Hematopoietic multipotent progenitor cell treated with erythropoietin and hydrocortisone succinate and interleukin-3 and kit ligand, for 17 days (in vitro differentiated cells): ENCODE measurements at regions not wholly inside any gene's neighbourhood (a gene's known extent, or its start where the extent isn't known, plus 50 kb on each side); places are given as distances from the start of the nearest gene placed in this dataset.
"Not testable (repeated sequence)": the region's sequence is repeated elsewhere in the genome, so short reads cannot be mapped to it uniquely, and the experiment has no call there.

Experiments used
- DNase-seq: peaks from one replicate; pipeline ENCODE4 v3.0.0-alpha.2; 2015; ENCODE audit warnings: low spot score

- DNase-seq, result no peak
Observed at GRCh38 chr2:5616019-5616418, 76.2 kb upstream of the SOX11 start.

DNA sequence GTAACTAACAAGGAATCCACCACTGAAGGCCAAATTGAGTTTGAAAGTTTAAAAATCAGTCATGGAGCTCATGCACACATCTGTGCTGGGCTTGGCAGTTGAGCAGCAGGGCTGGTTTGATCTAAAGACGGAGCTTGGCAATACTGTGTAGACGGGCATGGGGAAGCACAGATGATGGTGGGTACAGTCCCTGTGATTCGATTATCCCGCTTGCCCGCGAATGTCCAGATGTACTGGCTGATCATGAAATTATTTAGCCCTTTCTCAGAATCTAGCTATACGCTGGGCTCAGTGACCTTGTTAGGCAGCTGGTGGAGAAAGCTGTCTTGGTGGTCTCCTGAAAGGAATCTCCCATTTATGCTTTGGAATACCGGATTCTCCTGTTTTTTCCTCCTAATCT is 74.8 kb upstream of the SOX11 start:
- no peak for DNase-seq

- DNase-seq, result no peak
Observed at GRCh38 chr2:5617796-5618195, 74.4 kb upstream of the SOX11 start.

DNA sequence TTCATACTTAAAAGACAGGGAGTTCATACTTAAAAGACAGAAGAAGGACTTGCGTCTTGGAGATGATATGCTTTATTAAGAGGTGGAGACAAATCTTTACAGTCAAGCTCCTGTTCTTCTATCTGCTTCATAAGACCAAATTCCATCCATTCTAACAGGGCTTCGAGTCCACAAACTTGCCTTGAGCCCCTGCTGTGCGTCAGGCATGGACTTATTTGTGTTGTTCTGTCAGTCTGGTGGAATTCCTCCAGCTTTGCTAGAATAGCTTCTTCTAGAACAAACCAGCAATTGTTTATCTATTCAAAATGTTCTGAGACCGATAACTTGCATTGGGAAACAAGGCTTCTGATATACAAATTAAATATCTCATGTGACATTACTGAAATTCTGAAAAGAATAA is 73.9 kb upstream of the SOX11 start:
- no peak for DNase-seq

- not testable (repeated sequence) for DNase-seq
Observed at GRCh38 chr2:5625556-5626065, 66.6 kb upstream of the SOX11 start.

- not testable (repeated sequence) for DNase-seq
Observed at GRCh38 chr2:5628484-5628883, 63.7 kb upstream of the SOX11 start.

GRCh38 chr2:5629510-5629909 is 62.7 kb upstream of the SOX11 start:
- not testable (repeated sequence) for DNase-seq

DNA sequence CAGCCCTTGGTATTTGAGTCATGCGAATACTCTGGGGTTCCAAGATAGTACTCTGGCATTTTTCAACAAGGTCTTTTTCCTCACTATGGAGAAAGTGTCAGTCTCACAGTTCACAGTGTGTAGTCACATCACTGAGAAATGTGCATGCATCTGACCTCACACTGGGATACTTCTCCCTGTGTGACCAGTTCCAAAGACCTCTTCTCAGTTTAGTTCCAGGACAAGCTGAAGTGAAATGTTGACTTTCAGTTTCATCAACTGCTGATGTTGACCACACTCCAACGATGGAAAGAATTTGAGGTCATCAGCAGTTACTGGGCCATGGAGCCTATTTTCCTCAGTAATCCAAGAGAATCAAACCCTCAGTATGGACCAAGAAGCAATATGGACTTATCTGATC is 55.1 kb upstream of the SOX11 start:
- not testable (repeated sequence) for DNase-seq
